Upper lobe of right lung (tissue), 1 donor: ENCODE measurements at regions not wholly inside any gene's neighbourhood (a gene's known extent, or its start where the extent isn't known, plus 50 kb on each side); places are given as distances from the start of the nearest gene placed in this dataset.

ENCODE experiments used
- ATAC-seq: fragments of 200-7000 bp; cut with Tn5 transposase; one replicate; pipeline ENCODE4 v1.9.1; 2020; ENCODE audit warnings: mild to moderate bottlenecking, moderate library complexity
- DNase-seq: peaks from one replicate; pipeline ENCODE4 v3.0.0-alpha.2; 2020
- H3K27ac ChIP-seq: fragments of 200-600 bp; one replicate; pipeline ENCODE4 v1.8.0; 2022
- H3K27me3 ChIP-seq: fragments of 200-600 bp; one replicate; pipeline ENCODE4 v1.8.0; 2022; ENCODE audit warnings: mild to moderate bottlenecking
- H3K36me3 ChIP-seq: fragments of 200-600 bp; one replicate; pipeline ENCODE4 v1.8.0; 2022
- H3K4me1 ChIP-seq: fragments of 200-600 bp; one replicate; pipeline ENCODE4 v1.8.0; 2022
- H3K4me3 ChIP-seq: fragments of 200-600 bp; one replicate; pipeline ENCODE4 v1.8.0; 2022; ENCODE audit warnings: mild to moderate bottlenecking
- H3K9me3 ChIP-seq: fragments of 200-600 bp; one replicate; pipeline ENCODE4 v1.8.0; 2022
- intact Hi-C: fragments of 100-400 bp; cut with DNase I; formaldehyde crosslinking; loops from one replicate; pipeline ENCODE4 v1.11.0; 2022
- TF ChIP-seq, protein P1 (sequence below): fragments of 200-600 bp; IDR thresholded peaks from one replicate; pipeline ENCODE4 v1.8.0; 2022; ENCODE audit warnings: antibody characterized with exemption
- donor health status: DM: no; HTN: yes; CAD: no; lungs with severe emphysema.

- DNase-seq: no peak
- no peak overlapping the region for H3K27ac ChIP-seq
- H3K9me3 ChIP-seq: no peaks in the 10 kb centered on the region
- no peak overlapping the region for H3K4me3 ChIP-seq
- TF ChIP-seq, protein P1, sequence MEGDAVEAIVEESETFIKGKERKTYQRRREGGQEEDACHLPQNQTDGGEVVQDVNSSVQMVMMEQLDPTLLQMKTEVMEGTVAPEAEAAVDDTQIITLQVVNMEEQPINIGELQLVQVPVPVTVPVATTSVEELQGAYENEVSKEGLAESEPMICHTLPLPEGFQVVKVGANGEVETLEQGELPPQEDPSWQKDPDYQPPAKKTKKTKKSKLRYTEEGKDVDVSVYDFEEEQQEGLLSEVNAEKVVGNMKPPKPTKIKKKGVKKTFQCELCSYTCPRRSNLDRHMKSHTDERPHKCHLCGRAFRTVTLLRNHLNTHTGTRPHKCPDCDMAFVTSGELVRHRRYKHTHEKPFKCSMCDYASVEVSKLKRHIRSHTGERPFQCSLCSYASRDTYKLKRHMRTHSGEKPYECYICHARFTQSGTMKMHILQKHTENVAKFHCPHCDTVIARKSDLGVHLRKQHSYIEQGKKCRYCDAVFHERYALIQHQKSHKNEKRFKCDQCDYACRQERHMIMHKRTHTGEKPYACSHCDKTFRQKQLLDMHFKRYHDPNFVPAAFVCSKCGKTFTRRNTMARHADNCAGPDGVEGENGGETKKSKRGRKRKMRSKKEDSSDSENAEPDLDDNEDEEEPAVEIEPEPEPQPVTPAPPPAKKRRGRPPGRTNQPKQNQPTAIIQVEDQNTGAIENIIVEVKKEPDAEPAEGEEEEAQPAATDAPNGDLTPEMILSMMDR: no peak
- ATAC-seq: no peak
- intact Hi-C loops: no loop called here
- H3K27me3 ChIP-seq: no peaks in the 10 kb centered on the region
- H3K36me3 ChIP-seq: no peaks in the 10 kb centered on the region
- peaks cover 19% of the 10 kb centered on the region for H3K4me1 ChIP-seq
Measured at GRCh38 chr15:99503411-99503810, 62.4 kb upstream of the MEF2A start.

GRCh38 chr15:99504071-99504822 lies 61.5 kb upstream of the MEF2A start:
- TF ChIP-seq, protein P1: no peak
- Histone ChIP-seq H3K27me3 (no peaks in the 10 kb centered on the region), H3K27ac (peak overlapping the region; percentile 6), H3K9me3 (no peaks in the 10 kb centered on the region), H3K4me1 (peaks cover 26% of the 10 kb centered on the region), H3K4me3 (no peak overlapping the region), H3K36me3 (no peaks in the 10 kb centered on the region)
- DNase-seq (no peak), ATAC-seq (no peak)
- intact Hi-C loops: no loop called here

- Histone ChIP-seq H3K36me3 (no peaks in the 10 kb centered on the region), H3K27me3 (no peaks in the 10 kb centered on the region), H3K27ac (peak overlapping the region; percentile 6), H3K4me3 (no peak overlapping the region), H3K9me3 (no peaks in the 10 kb centered on the region), H3K4me1 (peaks cover 26% of the 10 kb centered on the region)
- ATAC-seq (no peak), DNase-seq (no peak)
- intact Hi-C loops: no loop called here
- TF ChIP-seq, protein P1: no peak
Measured at GRCh38 chr15:99504823-99505551, 60.8 kb upstream of the MEF2A start.

DNA sequence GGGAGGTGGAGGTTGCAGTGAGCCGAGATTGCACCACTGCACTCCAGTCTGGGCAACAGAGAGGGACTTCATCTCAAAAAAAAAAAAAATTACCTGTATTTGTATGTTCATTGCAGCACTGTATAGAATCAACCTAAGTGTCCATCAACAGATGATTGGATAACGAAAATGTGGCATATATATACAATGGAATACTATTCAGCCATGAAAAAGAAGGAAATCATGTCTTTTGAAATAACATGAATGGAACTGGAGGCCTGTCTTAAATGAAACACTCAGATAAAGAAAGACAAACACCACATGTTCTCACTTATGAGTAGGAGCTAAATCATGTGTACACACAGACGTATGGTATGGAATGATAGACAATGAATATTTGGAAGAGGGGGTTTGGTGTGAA lies 59.4 kb upstream of the MEF2A start:
- Histone ChIP-seq H3K9me3 (no peaks in the 10 kb centered on the region), H3K36me3 (no peaks in the 10 kb centered on the region), H3K27ac (no peak overlapping the region), H3K27me3 (no peaks in the 10 kb centered on the region), H3K4me1 (peaks cover 28% of the 10 kb centered on the region), H3K4me3 (no peak overlapping the region)
- intact Hi-C loops: no loop called here
- no peak for DNase-seq
- ATAC-seq: no peak
- TF ChIP-seq, protein P1: no peak

DNA sequence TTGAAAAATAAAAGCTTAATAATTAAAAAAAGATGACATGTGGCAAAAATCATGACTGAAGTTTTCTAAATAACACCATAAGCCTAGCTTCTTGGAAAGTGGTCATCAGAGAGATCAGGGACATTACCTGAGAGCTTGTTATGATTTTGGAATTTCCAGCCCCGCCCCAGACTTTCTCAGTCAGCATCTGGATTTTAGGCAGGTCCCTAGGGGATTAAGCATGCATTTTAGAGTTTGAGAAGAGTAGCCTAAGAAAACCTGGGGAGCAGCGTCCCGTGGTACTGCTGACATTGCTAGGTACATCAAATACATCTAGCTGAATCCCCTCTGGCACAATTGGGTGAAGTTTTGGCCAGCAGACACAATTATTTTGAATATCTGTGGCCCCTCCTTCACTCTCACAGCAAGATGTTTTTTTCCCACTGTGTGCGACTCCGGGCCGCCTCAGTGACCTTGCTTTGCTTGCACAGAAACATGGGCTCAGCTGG lies 58.7 kb upstream of the MEF2A start:
- TF ChIP-seq, protein P1: no peak
- intact Hi-C loops: no loop called here
- no peaks in the 10 kb centered on the region for H3K36me3 ChIP-seq
- H3K9me3 ChIP-seq: no peaks in the 10 kb centered on the region
- peaks cover 34% of the 10 kb centered on the region for H3K4me1 ChIP-seq
- ATAC-seq (no peak), DNase-seq (no peak)
- no peaks in the 10 kb centered on the region for H3K27me3 ChIP-seq
- peak overlapping the region; percentile 70 for H3K27ac ChIP-seq
- H3K4me3 ChIP-seq: no peak overlapping the region
